ENCODE measurements at regions not wholly inside any gene's neighbourhood (a gene's known extent, or its start where the extent isn't known, plus 50 kb on each side); places are given as distances from the start of the nearest gene placed in this dataset.

GRCh38 chr6:133583907-133584427 is 304.9 kb upstream of the TCF21 start:
- no peaks in the 10 kb centered on the region for H3K36me3 ChIP-seq (ENCODE audit: control insufficient read depth, insufficient read depth, low read length)
- H3K4me1 ChIP-seq (ENCODE audit: control insufficient read depth, insufficient read depth, low read length) = peaks cover 2% of the 10 kb centered on the region
- DNase-seq = no peak
- H3K27me3 ChIP-seq (ENCODE audit: control insufficient read depth, insufficient read depth, low read length) = no peaks in the 10 kb centered on the region
- WGBS (ENCODE audit: insufficient coverage) = no CpG with 5 or more reads among the region's 4 CpGs
- no peak overlapping the region for H3K4me3 ChIP-seq (ENCODE audit: low read length)
- no peak overlapping the region for H3K27ac ChIP-seq (ENCODE audit: low read length)
- H3K9me3 ChIP-seq (replicated peaks; ENCODE audit: control insufficient read depth, low read depth, low read length) = no peaks in the 10 kb centered on the region

- Histone ChIP-seq H3K27me3 (ENCODE audit: control insufficient read depth, insufficient read depth, low read length) (no peaks in the 10 kb centered on the region), H3K27ac (ENCODE audit: low read length) (no peak overlapping the region), H3K36me3 (ENCODE audit: control insufficient read depth, insufficient read depth, low read length) (no peaks in the 10 kb centered on the region), H3K9me3 (replicated peaks; ENCODE audit: control insufficient read depth, low read depth, low read length) (no peaks in the 10 kb centered on the region), H3K4me1 (ENCODE audit: control insufficient read depth, insufficient read depth, low read length) (peaks cover 2% of the 10 kb centered on the region), H3K4me3 (ENCODE audit: low read length) (no peak overlapping the region)
- peak; percentile 52 for DNase-seq
- WGBS (ENCODE audit: insufficient coverage) = 34% methylated on average over 2 of the region's 2 CpGs
Measured at GRCh38 chr6:133584823-133585222, 304.1 kb upstream of the TCF21 start.

GRCh38 chr6:133585978-133586377 is 302.9 kb upstream of the TCF21 start:
- WGBS (ENCODE audit: insufficient coverage) = no CpG with 5 or more reads among the region's 2 CpGs
- no peaks in the 10 kb centered on the region for H3K27me3 ChIP-seq (ENCODE audit: control insufficient read depth, insufficient read depth, low read length)
- no peak overlapping the region for H3K4me3 ChIP-seq (ENCODE audit: low read length)
- H3K27ac ChIP-seq (ENCODE audit: low read length) = no peak overlapping the region
- H3K4me1 ChIP-seq (ENCODE audit: control insufficient read depth, insufficient read depth, low read length) = peaks cover 2% of the 10 kb centered on the region
- H3K9me3 ChIP-seq (replicated peaks; ENCODE audit: control insufficient read depth, low read depth, low read length) = no peaks in the 10 kb centered on the region
- DNase-seq = no peak
- no peaks in the 10 kb centered on the region for H3K36me3 ChIP-seq (ENCODE audit: control insufficient read depth, insufficient read depth, low read length)

- DNase-seq = peak; percentile 84
- H3K36me3 ChIP-seq (ENCODE audit: control insufficient read depth, insufficient read depth, low read length) = no peaks in the 10 kb centered on the region
- no CpG with 5 or more reads among the region's 2 CpGs for WGBS (ENCODE audit: insufficient coverage)
- no peaks in the 10 kb centered on the region for H3K9me3 ChIP-seq (replicated peaks; ENCODE audit: control insufficient read depth, low read depth, low read length)
- peaks cover 2% of the 10 kb centered on the region for H3K4me1 ChIP-seq (ENCODE audit: control insufficient read depth, insufficient read depth, low read length)
- H3K27me3 ChIP-seq (ENCODE audit: control insufficient read depth, insufficient read depth, low read length) = no peaks in the 10 kb centered on the region
- no peak overlapping the region for H3K4me3 ChIP-seq (ENCODE audit: low read length)
- no peak overlapping the region for H3K27ac ChIP-seq (ENCODE audit: low read length)
Measured at GRCh38 chr6:133587546-133588160, 301.3 kb upstream of the TCF21 start.

- H3K36me3 ChIP-seq (ENCODE audit: control insufficient read depth, insufficient read depth, low read length) = no peaks in the 10 kb centered on the region
- H3K27ac ChIP-seq (ENCODE audit: low read length) = no peak overlapping the region
- 83% methylated on average over 5 of the region's 5 CpGs for WGBS (ENCODE audit: insufficient coverage)
- no peak overlapping the region for H3K4me3 ChIP-seq (ENCODE audit: low read length)
- no peaks in the 10 kb centered on the region for H3K27me3 ChIP-seq (ENCODE audit: control insufficient read depth, insufficient read depth, low read length)
- H3K9me3 ChIP-seq (replicated peaks; ENCODE audit: control insufficient read depth, low read depth, low read length) = no peaks in the 10 kb centered on the region
- H3K4me1 ChIP-seq (ENCODE audit: control insufficient read depth, insufficient read depth, low read length) = peaks cover 2% of the 10 kb centered on the region
- no peak for DNase-seq
Measured at GRCh38 chr6:133590196-133590595, 298.7 kb upstream of the TCF21 start.

- Histone ChIP-seq H3K4me1 (ENCODE audit: control insufficient read depth, insufficient read depth, low read length) (peaks cover 2% of the 10 kb centered on the region), H3K27ac (ENCODE audit: low read length) (no peak overlapping the region), H3K9me3 (replicated peaks; ENCODE audit: control insufficient read depth, low read depth, low read length) (no peaks in the 10 kb centered on the region), H3K36me3 (ENCODE audit: control insufficient read depth, insufficient read depth, low read length) (no peaks in the 10 kb centered on the region), H3K27me3 (ENCODE audit: control insufficient read depth, insufficient read depth, low read length) (no peaks in the 10 kb centered on the region), H3K4me3 (ENCODE audit: low read length) (no peak overlapping the region)
- WGBS (ENCODE audit: insufficient coverage) = 85% methylated on average over 3 of the region's 3 CpGs
- no peak for DNase-seq
Measured at GRCh38 chr6:133590814-133591213, 298.1 kb upstream of the TCF21 start.

- H3K27ac ChIP-seq (ENCODE audit: low read length) = no peak overlapping the region
- no peak overlapping the region for H3K4me3 ChIP-seq (ENCODE audit: low read length)
- DNase-seq = no peak
- H3K27me3 ChIP-seq (ENCODE audit: control insufficient read depth, insufficient read depth, low read length) = no peaks in the 10 kb centered on the region
- WGBS (ENCODE audit: insufficient coverage) = no CpG with 5 or more reads among the region's 1 CpG
- peaks cover 2% of the 10 kb centered on the region for H3K4me1 ChIP-seq (ENCODE audit: control insufficient read depth, insufficient read depth, low read length)
- H3K9me3 ChIP-seq (replicated peaks; ENCODE audit: control insufficient read depth, low read depth, low read length) = no peaks in the 10 kb centered on the region
- no peaks in the 10 kb centered on the region for H3K36me3 ChIP-seq (ENCODE audit: control insufficient read depth, insufficient read depth, low read length)
Measured at GRCh38 chr6:133591275-133591674, 297.6 kb upstream of the TCF21 start.

- WGBS (ENCODE audit: insufficient coverage) = no CpG with 5 or more reads among the region's 8 CpGs
- Histone ChIP-seq H3K27ac (ENCODE audit: low read length) (no peak overlapping the region), H3K4me1 (ENCODE audit: control insufficient read depth, insufficient read depth, low read length) (no peaks in the 10 kb centered on the region), H3K4me3 (ENCODE audit: low read length) (no peak overlapping the region), H3K27me3 (ENCODE audit: control insufficient read depth, insufficient read depth, low read length) (no peaks in the 10 kb centered on the region), H3K9me3 (replicated peaks; ENCODE audit: control insufficient read depth, low read depth, low read length) (no peaks in the 10 kb centered on the region), H3K36me3 (ENCODE audit: control insufficient read depth, insufficient read depth, low read length) (no peaks in the 10 kb centered on the region)
- DNase-seq = peak; percentile 83
Measured at GRCh38 chr6:133594652-133595110, 294.2 kb upstream of the TCF21 start.

GRCh38 chr6:133595111-133595761 is 293.7 kb upstream of the TCF21 start:
- H3K9me3 ChIP-seq (replicated peaks; ENCODE audit: control insufficient read depth, low read depth, low read length) = no peaks in the 10 kb centered on the region
- H3K27me3 ChIP-seq (ENCODE audit: control insufficient read depth, insufficient read depth, low read length) = no peaks in the 10 kb centered on the region
- H3K4me1 ChIP-seq (ENCODE audit: control insufficient read depth, insufficient read depth, low read length) = no peaks in the 10 kb centered on the region
- peak; percentile 93 for DNase-seq
- WGBS (ENCODE audit: insufficient coverage) = no CpG with 5 or more reads among the region's 7 CpGs
- H3K27ac ChIP-seq (ENCODE audit: low read length) = peak overlapping the region; percentile 6
- no peak overlapping the region for H3K4me3 ChIP-seq (ENCODE audit: low read length)
- H3K36me3 ChIP-seq (ENCODE audit: control insufficient read depth, insufficient read depth, low read length) = no peaks in the 10 kb centered on the region

GRCh38 chr6:133606852-133607251 is 282.1 kb upstream of the TCF21 start:
- 61% methylated on average over 3 of the region's 3 CpGs for WGBS (ENCODE audit: insufficient coverage)
- H3K27ac ChIP-seq (ENCODE audit: low read length) = no peak overlapping the region
- H3K4me1 ChIP-seq (ENCODE audit: control insufficient read depth, insufficient read depth, low read length) = no peaks in the 10 kb centered on the region
- DNase-seq = no peak
- H3K9me3 ChIP-seq (replicated peaks; ENCODE audit: control insufficient read depth, low read depth, low read length) = no peaks in the 10 kb centered on the region
- H3K27me3 ChIP-seq (ENCODE audit: control insufficient read depth, insufficient read depth, low read length) = no peaks in the 10 kb centered on the region
- H3K36me3 ChIP-seq (ENCODE audit: control insufficient read depth, insufficient read depth, low read length) = no peaks in the 10 kb centered on the region
- no peak overlapping the region for H3K4me3 ChIP-seq (ENCODE audit: low read length)
